GM21528 (cell line): ENCODE measurements at regions not wholly inside any gene's neighbourhood (a gene's known extent, or its start where the extent isn't known, plus 50 kb on each side); places are given as distances from the start of the nearest gene placed in this dataset.
"Not testable (repeated sequence)": the region's sequence is repeated elsewhere in the genome, so short reads cannot be mapped to it uniquely, and the experiment has no call there.

Source experiments
- ATAC-seq: cut with Tn5 transposase; IDR thresholded peaks from one replicate; pipeline ENCODE4 v1.9.1; 2021; ENCODE audit warnings: mild to moderate bottlenecking, moderate library complexity; ENCODE audit not compliant: unreplicated experiment, low FRiP score

DNA sequence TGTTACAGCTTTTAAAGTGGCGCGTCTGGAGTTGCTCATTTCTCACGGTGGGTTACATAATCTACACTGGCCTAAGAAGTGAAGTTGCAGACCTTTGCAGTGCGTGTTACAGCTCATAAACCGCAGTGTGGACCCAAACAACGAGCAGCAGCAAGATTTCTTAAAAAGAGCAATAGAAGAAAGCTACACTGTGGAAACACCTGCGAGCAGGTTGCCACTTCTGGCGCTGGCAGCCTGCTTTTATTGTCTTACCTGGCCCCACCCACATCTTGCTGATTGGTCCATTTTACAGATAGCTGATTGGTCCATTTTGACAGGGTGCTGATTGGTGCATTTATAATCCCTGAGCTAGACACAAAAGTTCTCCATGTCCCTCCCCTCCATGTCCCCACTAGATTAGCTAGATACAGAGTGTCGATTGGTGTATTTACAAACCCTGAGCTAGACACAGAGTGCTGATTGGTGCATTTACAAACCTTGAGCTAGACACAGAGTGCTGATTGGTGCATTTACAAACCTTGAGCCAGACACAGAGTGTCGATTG lies 462.9 kb upstream of the JARID2 start:
- ATAC-seq: not testable (repeated sequence)

DNA sequence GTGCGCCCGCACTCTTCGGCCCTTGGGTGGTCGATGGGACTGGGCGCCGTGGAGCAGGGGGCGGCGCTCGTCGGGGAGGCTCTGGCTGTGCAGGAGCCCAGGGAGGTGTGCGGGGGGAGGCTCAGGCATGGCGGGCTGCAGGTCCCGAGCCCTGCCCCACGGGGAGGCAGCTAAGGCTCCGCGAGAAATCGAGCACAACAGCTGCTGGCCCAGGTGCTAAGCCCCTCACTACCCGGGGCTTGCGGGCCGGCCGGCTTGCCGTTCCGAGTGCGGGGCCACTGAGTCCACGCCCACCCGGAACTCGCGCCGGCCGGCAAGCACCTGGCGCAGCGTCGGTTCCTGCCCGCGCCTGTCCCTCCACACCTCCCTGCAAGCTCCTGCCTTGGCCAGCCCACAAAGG lies 462.3 kb upstream of the JARID2 start:
- ATAC-seq: no peak

DNA sequence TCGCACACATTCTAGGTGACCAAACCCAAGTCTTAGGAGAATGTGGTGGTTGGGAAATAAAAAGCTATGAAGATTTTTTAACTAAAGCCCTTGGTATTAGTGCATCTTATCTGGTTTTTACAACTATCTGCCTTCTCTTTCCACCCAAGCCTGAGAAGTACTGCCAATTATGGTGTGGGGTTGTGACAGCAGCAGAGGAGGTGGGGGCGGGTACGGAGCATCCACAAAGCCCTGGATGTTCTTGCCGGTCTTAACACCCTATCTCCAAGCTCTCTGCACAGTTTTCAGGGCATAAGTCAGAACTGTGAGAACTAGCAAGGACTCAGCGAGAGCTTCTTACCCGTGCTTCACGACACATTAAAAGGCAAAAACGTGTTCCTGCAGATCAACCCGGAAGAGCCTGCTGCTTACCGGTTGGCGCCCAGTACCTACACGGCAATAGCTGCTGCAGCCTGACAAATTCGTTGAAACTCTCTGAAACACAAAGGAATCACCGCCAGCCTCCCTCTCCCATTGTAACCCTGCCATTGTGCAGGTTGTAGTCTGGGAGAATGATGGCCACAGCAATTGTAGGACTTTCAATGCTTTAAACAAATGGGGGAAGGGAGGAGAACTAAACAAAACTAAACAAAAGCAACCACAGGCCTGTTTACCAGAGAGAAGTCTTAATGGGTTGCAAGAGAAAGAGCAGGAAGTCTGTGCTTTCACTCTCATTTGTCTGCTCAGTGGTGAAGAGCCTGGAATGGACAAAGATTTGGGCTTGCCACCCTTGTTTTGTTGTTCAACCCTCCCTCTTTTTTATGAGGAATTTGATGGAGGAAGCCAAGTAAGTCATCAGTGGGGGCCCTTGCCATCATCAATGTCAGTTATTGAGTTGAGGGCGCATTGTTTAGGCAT lies 461.0 kb upstream of the JARID2 start:
- no peak for ATAC-seq

DNA sequence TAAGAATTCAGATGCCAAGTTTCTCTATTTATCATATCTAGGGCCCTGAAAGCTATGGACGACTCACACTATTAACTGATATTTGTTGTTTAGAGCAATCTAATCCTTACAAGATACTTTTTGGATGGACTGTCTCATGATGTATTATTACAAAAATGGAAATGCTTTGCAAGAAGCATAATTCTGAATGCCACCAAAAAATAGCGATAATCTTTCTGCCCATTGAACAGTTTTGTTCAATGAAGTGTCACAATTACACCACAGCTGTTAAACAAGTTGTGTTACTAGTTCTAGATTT lies 460.4 kb upstream of the JARID2 start:
- no peak for ATAC-seq

DNA sequence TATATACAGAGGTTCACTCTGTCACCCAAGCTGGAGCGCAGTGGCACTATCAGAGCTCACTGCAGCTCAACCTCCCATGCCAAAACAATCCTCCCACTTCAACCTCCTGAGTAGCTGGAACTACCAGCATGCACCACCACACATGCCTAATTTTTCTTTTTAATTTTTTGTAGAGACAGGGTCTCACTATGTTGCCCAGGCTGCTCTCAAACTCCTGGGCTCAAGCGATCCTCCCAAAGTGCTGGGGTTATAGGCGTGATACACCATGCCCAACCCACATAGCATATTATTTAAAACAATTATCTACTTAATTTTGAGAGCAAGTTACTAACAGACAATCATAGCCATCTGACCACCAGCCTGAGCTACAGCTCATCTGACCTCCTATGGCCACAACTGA lies 459.9 kb upstream of the JARID2 start:
- ATAC-seq: no peak

DNA sequence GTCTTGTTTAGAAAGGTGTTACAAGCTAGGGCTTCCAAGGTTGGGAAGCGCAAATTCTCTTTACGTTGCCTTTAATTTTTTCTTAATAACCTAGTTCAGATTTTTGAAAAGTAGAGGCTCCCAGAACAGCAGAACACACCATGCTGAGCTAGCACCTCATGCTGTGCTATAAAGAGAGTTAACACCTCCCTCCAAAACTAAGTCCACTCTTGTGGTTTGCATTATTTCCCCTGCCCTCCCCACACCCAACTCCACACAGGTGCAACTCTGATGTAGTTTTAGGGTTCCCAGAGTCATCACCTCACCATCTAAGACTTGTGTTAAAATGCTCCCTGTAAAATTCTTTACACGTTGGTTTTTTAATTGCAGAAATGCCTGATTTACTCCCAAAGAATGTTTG lies 459.4 kb upstream of the JARID2 start:
- no peak for ATAC-seq

DNA sequence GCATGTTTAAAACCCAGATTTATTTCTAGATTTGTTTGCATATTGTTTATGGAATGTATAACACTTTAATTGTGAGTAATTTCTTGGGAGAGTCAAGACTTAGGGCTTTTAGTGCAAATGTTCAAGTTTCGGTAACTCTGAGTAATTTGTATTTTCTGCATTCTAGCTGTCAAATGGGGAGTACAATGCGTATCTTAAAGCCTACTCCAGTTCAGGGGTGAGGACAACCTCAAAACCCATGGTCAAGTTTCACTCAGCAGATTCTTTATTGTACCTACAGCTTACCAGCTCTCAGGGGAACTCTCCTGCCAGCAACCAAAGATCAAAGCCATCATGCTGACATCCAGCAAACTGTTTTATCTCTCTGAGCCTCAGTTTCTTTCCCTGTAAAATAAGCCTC lies 458.6 kb upstream of the JARID2 start:
- no peak for ATAC-seq

DNA sequence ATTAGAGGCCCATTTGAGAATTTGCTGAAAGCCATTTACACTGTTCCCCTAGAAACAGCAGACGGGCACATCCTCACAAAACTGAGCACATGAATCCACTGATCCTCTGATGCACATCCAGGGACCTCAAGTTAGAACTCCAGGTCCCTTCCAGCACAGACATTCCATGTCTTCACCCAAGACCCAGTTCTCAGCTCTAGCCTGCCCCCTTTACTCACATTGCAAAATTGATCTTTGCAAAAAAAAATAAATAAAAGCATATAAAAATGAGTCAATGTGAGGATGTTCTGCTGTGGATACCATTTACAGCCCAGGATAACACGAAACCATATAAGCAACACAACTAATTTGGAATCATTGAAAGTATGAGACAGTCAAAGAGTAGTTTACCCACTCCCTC lies 458.2 kb upstream of the JARID2 start:
- no peak for ATAC-seq

DNA sequence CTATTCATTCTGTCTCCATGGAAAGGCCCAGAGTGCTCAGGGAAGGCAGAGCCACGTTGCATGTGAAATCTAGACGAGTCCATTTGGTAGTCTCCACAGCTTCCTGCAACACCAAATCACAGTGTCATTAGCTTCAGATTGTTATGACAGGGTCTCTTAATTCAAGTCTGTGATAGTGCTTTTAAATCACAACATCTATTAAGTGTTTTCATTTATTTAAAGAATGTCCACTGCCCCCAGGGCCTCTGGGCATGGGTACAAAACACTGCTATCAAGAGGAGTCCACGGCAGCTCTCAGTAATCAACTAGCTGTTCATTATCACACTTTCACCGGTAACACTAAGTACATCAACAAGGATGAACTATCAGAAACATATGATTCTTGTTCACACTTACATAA lies 455.9 kb upstream of the JARID2 start:
- ATAC-seq: no peak

DNA sequence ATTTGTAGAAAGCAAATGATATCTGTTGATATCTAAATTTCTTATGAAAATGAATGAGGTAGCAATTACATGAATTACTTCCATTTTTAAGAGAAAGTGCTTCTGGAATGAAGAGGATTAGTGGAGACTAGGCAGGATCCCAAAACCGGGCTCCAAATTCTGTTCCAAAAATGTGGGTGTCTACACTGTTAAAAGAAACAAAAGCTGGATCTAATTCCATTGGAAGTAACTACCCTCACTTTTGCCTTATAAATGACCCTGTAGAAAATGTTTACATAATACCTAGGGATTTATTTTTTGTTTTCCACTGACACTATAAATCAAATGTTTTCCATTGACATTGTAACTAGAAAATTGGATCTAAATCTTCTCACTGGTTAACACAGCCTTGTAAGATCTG lies 454.9 kb upstream of the JARID2 start:
- no peak for ATAC-seq

DNA sequence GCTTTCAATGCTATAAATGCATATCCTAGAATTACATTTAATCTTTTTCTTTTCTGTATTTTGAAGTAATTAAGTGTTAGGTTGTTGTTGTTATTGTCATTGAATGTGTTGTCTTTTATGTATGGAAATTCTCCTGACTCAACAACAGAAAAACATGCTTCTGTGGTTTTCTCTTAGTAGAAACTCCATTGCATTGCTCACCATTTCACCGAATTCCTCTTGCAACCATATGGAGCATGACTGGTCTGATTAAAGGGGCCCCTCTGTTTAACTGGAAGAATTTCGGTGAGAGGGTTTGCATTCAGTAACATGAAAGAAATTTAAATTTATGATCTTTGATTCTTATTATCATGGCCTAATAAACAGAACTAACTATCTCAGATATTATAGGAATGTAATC lies 454.3 kb upstream of the JARID2 start:
- ATAC-seq: no peak

DNA sequence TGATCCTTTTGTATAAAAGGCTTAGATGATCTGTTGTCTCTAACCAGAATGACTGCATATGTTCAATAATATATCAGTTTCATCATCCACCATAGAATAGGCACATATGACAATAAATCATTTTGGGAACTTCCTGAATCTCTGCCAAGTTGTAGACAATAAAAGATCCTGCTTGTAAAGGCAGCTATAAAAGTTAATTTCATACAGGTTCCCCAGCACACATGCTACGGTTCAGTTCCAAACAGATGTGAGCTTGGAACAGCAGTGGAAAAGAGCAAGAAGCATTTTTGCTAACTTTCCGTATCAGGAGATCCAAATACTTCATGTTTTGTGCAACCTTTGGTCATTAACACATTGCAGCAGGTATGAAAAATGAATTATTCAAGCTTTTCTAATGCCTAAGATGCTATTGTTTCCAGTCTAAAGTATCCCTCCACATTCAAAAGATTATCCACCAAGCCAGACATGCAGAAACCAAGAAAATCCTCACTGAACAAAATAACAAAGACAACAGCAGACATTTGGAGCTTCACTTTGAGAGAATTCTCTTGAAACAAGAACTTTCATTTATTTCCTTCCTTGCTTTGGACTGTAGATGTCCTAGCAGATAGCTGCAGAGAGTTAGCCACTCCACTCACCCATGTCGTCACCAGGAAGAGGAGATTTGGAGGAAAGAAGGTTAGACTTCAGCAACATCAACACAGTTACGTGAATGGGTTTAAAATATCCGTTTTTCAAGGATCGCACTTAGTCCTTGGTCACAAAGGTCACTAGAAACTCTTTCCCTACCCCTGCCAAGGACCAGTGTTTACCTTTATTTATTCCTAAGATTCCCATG lies 453.5 kb upstream of the JARID2 start:
- ATAC-seq: no peak

DNA sequence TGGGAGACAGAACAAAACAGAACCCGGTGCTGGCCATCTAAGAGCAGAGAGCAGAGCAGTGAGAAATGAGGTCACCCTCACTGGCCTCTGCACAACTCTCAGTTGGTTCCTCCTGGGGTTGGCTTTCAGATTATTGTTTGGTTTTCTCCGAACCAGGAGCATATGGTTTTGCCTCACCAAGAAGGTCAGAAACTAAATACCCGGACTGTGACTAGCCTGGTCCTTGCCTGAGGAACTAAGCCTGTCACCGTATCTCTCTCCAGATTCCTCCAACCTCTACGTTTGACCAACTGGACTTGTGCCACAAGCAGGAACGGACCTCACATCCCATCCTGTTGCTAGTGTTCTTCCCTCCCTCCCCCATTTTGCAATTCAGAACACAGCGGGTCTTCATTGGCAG lies 450.4 kb upstream of the JARID2 start:
- ATAC-seq: no peak

DNA sequence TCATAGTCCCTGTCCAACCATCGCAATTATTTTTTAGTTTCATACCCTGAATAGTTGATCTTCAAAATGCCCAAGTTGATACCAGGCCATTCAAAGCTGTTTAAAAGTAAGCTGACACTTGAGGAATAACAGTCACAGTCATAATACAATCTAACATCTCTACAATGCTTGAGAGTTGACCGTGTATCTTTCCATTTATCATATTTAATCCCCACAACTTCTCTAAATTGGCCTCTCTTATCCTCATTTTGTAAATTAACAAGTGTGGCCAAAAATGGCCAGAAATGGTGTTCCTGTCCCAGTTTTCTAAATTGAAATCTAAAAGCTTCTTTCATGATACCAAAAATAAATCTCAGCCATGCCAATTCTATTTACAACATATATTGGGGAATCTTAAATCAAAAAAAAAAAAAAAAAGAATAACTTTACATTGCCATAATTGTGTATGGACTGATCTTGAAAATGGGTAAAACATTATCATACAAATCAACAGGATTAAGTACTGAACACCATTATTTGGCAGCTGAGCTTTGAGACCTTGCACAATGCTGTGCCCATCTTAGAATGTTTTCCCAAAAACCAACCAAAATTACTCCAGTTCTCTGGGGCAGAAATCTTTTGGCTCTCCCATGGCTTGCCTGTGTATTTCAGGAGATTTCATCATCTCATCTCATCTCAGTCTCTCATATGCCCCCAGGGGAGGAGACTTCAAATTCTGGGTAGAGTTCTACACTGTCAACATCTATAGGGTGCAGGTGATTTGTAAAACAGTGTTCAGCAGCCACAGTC lies 448.7 kb upstream of the JARID2 start:
- ATAC-seq: no peak

DNA sequence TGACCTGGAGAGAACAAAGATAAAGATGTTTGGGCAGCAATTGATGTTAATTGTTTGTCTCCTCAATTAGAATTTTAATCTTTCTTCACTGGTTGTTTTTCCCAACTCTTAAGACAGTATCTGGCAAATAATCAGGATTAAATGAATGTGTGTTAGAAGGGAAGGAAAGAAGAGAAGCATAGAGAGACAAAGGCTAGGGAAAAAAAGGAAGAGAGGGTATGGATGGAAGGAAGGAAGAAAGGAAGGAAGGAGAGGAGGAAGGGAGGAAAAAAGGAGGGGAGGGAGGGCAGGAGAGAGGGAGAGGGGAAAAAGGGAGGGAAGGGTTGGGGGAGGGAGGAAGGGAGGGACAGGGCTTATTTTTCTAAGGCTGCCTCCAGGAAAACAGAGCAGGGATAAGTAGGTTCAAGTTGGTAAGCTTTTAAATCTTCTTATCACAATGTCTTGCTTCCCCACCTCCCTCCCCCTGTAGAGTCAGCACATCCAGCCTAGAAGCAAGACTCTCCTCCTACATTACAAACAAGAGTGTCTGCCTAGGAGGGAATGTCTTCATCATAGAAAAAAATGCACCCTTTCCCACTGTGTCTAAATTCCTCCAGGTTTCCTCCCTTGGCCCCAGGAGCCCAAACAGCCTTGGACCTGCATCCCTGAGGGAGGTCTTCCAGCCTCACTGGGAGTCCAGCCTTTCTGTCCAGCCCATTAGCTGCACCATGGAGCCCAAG lies 447.8 kb upstream of the JARID2 start:
- ATAC-seq: no peak

DNA sequence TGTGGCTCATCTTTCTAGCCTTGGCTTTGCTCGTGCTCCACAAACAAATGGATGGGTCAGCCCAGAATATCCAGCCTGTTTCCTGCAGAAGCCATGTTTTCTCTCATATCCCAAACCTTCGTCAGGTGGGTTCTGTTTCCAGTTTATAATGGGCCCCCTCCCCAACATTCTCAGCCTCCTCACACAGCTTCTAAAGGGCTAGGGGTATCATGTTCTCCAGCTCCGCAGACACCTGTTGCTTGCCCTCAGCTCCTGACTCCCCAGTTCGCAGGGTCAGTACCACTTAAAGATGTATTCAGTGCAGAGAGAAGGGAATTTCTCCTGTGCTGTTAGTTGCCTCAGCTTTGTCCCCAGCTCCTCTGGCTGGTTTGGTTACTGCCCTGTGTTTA lies 447.3 kb upstream of the JARID2 start:
- no peak for ATAC-seq

DNA sequence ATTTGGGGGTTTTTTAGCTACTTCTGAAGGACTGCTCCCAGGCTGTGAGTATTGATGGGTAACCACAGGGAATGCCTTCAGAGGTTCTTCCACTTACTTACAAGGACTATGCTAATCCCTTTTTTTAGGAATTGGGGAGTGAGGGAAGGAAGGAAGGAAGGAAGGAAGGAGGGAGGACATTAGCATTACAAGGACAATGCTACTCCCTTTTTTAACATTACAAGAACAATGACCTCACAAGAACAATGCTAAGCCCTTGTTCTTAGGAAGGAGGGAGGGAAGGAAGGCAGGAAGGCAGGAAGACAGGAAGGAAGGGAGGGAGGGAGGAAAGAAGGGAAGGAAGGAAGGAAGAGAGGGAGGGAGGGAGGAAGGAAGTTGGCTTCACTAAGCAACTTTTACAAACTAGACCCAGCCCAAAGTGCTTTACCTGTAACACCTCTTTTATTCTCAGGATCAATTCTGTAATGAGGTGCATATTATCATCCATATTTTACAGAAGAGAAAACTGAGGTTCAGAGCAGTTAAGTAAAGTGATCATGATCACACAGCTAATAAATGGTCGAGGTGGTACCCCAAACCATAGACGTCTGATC lies 446.8 kb upstream of the JARID2 start:
- no peak for ATAC-seq

DNA sequence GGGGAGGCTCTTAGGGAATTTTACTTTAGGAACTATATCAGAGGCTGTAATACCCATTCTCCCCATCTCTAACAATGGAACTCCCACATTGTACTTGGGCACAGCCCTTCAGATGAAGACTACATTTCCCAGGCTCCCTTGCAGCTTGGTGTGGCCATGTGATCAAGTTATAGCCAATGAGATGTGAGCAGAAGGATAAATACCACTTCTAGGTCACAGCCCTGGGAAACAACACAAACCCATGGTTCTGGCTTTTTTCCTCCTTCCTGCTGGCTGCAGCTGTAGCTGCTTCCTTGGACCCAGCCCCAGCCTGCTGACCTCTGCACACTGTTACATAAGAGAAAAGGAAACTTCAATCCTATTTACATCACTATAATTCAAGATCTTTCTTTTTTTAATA lies 445.9 kb upstream of the JARID2 start:
- ATAC-seq: no peak

DNA sequence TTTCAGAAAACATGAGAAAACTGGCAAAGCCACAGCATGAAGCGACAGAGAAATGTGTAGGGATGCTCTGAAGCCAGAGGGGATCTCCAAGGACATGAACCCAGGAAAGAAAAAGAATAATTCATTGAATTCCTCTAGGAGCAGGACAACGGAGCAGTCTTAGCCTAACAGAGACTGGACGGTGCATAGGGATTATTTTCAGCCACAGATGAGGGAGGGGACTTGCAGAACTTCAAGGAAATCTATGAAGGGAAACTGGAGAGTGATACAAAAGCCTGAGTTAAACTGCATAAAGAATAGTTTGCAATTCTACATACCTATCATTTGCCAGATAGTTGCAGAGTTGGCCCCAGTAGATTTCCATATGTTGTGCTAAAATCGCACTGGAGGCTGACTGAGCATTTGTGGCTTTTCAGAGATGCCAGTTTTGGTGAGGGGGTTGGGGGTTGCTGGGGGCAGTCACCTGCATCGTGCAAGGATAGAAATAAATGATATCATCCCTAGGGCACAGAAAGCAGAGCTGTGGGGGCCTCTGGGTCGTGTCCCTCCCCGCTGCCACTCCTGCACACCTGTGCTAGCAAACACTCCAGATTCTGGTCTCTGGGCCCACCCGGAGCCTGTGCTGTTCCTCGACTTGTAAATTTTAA lies 443.2 kb upstream of the JARID2 start:
- ATAC-seq: no peak
